GM19035 (cell line): ENCODE measurements at regions not wholly inside any gene's neighbourhood (a gene's known extent, or its start where the extent isn't known, plus 50 kb on each side); places are given as distances from the start of the nearest gene placed in this dataset.

Experiments used
- ATAC-seq: cut with Tn5 transposase; IDR thresholded peaks from one replicate; pipeline ENCODE4 v1.9.1; 2021; ENCODE audit not compliant: unreplicated experiment

DNA sequence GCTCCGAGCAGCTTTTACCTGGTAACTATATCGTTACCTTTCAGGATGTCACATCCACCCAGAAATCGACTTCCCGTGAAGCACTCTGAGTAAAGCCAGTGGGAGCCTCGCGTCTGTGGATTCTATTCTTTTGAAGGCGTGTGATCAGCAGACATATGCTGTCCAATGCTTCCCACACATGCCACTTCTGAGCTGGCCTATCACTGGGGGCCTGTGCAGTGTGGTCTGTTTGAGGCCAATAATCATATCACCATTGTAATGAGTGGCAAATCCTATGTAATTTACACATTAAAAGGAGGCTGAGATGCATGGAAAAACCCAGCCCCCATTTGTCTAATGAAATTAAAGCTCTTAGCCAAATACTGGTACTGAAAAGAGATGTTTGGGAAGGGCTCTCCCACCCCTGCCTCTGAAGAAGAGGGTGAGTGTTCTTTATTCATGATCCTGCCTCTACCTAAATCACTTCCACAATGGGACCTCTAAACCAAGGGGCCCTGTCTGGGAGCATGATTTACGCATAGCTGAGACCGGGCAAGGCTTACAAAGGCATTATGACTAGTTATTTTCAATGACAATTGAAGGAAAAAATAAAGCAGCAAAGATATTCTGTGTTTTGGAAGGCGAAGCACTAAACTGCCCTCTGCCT, 686.8 kb downstream of the ZEB2 start:
- no peak for ATAC-seq

DNA sequence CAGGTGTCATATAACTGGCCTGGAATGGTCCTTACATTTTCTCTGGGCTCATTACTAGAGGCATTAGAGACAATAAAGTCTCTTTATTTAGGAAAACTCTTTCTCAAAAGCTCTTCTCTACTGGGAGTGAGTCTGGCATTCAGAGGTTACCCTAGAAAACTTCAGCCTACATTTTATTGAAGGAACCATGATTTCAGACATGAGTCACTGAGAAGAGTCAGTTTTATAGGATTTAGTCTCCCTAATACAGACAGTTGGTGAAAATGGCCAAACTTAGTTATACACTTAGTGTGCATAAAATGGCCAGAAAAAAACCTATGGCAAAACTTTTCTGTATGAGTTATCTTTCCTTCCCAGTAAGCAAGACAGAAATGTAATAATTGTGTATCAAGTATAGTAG, 689.4 kb downstream of the ZEB2 start:
- no peak for ATAC-seq

DNA sequence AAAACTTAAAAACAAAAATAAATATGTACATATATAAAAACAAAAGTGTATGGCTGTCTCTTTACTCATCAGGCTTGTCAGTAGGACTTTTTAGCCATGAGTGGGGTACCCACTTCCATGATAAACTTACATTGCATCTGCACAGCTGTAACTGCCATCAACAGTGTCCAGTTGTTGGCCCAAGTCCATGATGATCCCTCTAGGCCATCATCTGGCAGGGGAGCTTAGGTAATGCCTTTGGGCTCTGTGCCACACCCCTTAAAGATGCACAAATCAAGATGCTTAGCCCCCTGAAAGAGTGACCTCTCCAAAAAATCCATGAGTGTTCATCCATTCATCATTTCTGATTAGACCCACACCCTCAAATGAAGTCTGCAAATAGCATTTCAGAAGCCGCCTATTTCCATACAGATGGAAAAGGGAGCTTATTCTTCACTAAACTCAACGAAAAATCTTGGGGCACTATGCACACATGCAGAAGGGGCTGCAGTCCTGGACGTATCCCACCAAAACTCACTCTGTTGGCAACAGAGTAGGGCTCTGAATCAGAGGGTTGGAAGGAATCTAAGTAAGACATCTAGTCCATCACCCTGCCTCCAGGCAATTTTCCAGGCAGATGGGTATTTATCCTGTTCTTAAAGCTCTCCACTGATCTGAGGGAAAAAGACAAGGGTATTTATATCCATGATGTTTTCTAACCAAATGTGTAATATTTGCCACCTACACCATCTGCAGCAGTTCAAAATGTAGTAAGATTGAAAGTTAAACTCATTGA, 691.0 kb downstream of the ZEB2 start:
- ATAC-seq: no peak

DNA sequence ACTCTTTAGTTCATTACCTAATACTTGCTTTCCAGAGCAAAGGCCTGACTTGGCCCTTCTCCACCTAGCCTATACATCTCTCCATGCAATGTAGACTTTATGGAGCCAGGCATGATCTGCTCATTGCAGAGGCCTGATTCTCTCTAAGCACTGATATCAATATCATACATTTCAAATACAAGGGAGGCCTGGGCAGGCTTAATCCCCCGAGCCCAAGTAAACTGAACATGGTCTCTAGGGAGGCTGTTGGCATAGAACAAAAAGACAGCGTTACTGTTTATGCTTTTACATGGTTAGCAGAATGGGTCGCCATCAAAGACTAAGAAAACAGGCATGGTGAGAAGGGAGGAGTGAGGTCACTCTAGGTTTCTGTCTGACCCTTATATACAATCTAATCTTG, 695.1 kb downstream of the ZEB2 start:
- ATAC-seq: no peak

DNA sequence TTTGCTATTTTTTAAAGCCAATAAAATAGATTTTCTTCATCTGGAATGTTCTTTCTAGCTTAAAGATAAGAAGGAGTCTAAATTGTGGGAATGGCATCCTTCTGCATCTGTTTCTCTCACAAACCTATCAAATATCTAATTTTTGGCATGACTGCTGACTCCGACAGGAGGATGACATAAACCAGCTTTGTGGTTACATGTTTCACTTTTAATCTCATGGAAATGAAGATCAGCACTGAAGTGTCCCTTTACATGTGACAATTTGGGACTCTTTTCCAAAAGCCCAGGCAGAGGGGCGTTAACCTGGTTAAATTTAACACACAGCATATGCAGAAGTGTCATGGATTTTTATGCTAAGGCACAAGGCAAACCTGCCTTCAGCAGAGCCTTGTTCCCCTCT, 694.7 kb downstream of the ARHGAP15 start:
- no peak for ATAC-seq

DNA sequence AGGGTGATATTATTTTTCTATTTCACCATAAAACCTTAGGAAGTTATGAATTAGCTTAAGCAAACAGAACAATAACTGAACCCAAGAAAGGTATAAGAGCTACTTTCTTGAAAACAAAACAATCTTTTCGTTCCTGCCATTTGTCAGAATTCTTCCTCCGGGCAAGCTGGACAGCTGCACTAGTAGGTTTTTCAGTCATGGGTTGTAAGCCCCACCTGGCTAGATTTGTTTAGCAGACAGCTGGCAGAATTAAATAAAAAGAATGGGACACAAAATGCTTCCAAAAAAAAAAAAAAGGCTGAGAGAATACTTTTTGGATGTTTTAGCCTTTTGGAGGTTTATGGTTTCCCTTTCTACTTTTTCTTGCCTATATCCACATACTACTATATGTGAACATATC, 694.1 kb downstream of the ARHGAP15 start:
- no peak for ATAC-seq

DNA sequence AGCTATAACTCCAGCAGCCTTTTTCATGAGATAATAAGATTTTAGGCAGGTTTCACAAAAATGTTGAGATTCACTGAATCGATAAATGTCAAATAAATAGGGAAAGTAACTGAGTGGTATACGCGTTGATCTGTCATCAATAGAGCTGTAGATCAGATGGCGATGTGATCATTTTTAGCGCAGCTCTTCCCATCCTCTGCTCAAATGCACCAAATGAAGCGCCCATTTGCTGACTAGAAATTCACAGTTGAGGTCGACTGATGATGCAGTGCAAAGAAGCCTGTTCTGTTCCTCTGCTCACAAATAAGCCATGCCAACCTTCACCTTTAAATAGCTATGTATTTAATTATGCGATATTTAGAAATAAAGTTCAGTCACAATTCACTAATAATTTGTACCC, 693.5 kb downstream of the ARHGAP15 start:
- ATAC-seq: no peak

DNA sequence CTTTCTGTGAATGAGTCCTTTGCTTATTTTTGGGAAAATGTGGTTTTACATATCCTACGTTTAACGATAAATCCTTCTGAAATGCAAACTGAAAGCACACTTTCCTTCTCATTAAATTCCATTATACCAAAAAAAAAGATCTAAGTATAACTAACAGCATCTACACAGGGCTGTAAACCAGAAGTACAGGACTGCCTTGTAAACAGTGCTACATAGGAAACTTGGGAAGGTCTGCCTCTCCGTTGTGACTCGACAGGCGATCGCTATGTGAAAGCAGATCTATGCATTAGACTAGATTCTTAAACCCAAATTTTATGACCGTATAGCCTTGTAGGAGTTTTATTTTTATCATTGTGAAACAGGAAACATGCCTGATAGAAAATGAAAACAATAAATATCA, 690.5 kb downstream of the ARHGAP15 start:
- ATAC-seq: no peak

DNA sequence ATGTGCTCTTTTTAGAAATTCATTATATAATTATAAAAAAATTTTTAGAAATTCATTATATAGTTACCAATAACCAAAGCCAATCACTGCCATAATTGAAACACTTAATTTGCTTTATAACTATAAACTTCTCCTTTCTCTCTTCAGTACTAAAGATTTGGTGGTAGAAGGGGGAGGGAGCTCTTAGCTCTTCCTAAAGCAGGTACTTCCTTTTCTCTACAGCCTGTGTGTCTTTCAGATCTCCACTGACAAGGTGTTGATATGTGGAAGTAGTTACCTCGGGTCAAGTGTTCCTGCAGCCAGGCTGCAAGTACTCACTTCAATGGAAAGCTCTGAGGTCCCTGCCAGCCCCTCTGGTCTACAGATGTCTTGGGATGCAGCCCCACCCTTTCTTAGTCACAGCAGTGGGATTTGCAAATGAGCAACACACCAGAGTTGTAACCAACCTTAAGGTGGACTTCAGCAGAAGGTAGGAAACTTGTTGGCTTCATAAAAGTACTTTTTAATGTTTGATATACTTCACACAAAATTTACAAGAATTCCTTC, 690.0 kb downstream of the ARHGAP15 start:
- ATAC-seq: no peak
